Tibial artery (tissue), 4 donors: ENCODE measurements at regions not wholly inside any gene's neighbourhood (a gene's known extent, or its start where the extent isn't known, plus 50 kb on each side); places are given as distances from the start of the nearest gene placed in this dataset.

ENCODE experiments used
- DNase-seq, 2 donors: peaks; one replicate each; pipeline ENCODE4 v3.0.0-alpha.2; 2019
- H3K27ac ChIP-seq, 2 donors: fragments of 200-600 bp; sonication (generic) in 1 of 2; 1 replicate in 1 of 2; 2 replicates in 1 of 2; pipeline ENCODE4 v1.5.1; 2018 to 2019; ENCODE audit warnings: mild to moderate bottlenecking in 1 of 2
- H3K27me3 ChIP-seq, 2 donors: fragments of 200-600 bp; sonication (generic) in 1 of 2; one replicate each; pipeline versions ENCODE4 v1.5.1 to v1.6.0; 2016 to 2019
- H3K36me3 ChIP-seq, 3 donors: fragments of 200-600 bp; sonication (generic) in 2 of 3; one replicate each; pipeline ENCODE4 v1.5.1; 2016 to 2019; ENCODE audit warnings: mild to moderate bottlenecking in 2 of 3
- H3K4me1 ChIP-seq, 4 donors: fragments of 200-600 bp; sonication (generic) in 2 of 4; 1 replicate in 3 of 4; 2 replicates in 1 of 4; pipeline ENCODE4 v1.5.1; 2016 to 2019
- H3K4me3 ChIP-seq, 2 donors: fragments of 200-600 bp; sonication (generic) in 1 of 2; 1 replicate in 1 of 2; 2 replicates in 1 of 2; pipeline ENCODE4 v1.5.1; 2018 to 2019; ENCODE audit warnings: mild to moderate bottlenecking in 2 of 2
- H3K9me3 ChIP-seq, 3 donors: fragments of 200-600 bp; sonication (generic) in 1 of 3; one replicate each; pipeline ENCODE4 v1.5.1; 2016 to 2019
- CTCF ChIP-seq, 2 experiments: fragments of 200-600 bp in 1 of 2; fragments of 450-650 bp in 1 of 2; IDR thresholded peaks; one replicate each; pipeline ENCODE4 v1.5.1; 2017 to 2019; ENCODE audit warnings: antibody characterized with exemption in 2 of 2, mild to moderate bottlenecking in 1 of 2, moderate library complexity in 1 of 2
- intact Hi-C: fragments of 100-400 bp; cut with DNase I; formaldehyde crosslinking; loops from one replicate; pipeline ENCODE4 v1.15.0; 2023; ENCODE audit warnings: low total_unique reads

GRCh38 chr2:16227811-16228462, 287.6 kb downstream of the MYCN start:
- DNase-seq: peak in 1 of 2 donors; percentile 48
- Histone ChIP-seq H3K9me3 (no peaks in the 10 kb centered on the region), H3K27me3 (peaks cover 0 to 11% of the 10 kb centered on the region in 2 donors), H3K36me3 (no peaks in the 10 kb centered on the region), H3K4me1 (no peaks in the 10 kb centered on the region), H3K4me3 (no peak overlapping the region), H3K27ac (no peak overlapping the region)
- no peak for TF ChIP-seq CTCF (IDR thresholded peaks at IDR 0.05)
- intact Hi-C loops: no loop called here

GRCh38 chr2:16226943-16227664, 286.8 kb downstream of the MYCN start:
- TF ChIP-seq CTCF (IDR thresholded peaks at IDR 0.05): no peak
- intact Hi-C loops: no loop called here
- peak in 1 of 2 donors; percentile 47 for DNase-seq
- Histone ChIP-seq H3K4me3 (no peak overlapping the region), H3K27me3 (peaks cover 0 to 11% of the 10 kb centered on the region in 2 donors), H3K36me3 (no peaks in the 10 kb centered on the region), H3K9me3 (no peaks in the 10 kb centered on the region), H3K4me1 (no peaks in the 10 kb centered on the region), H3K27ac (no peak overlapping the region)

GRCh38 chr2:16226381-16226780, 286.0 kb downstream of the MYCN start:
- H3K36me3 ChIP-seq: no peaks in the 10 kb centered on the region
- intact Hi-C loops: no loop called here
- H3K4me3 ChIP-seq: no peak overlapping the region
- H3K27ac ChIP-seq: no peak overlapping the region
- H3K27me3 ChIP-seq: peaks cover 0 to 11% of the 10 kb centered on the region in 2 donors
- H3K9me3 ChIP-seq: no peaks in the 10 kb centered on the region
- peak in 1 of 2 donors; percentile 24 for DNase-seq
- no peaks in the 10 kb centered on the region for H3K4me1 ChIP-seq
- TF ChIP-seq CTCF (IDR thresholded peaks at IDR 0.05): no peak

- TF ChIP-seq CTCF (IDR thresholded peaks at IDR 0.05): no peak
- intact Hi-C loops: no loop called here
- Histone ChIP-seq H3K36me3 (no peaks in the 10 kb centered on the region), H3K4me3 (no peak overlapping the region), H3K27me3 (peaks cover 0 to 11% of the 10 kb centered on the region in 2 donors), H3K27ac (no peak overlapping the region), H3K9me3 (no peaks in the 10 kb centered on the region), H3K4me1 (no peaks in the 10 kb centered on the region)
- DNase-seq: no peak
Measured at GRCh38 chr2:16225545-16225944, 285.2 kb downstream of the MYCN start.

GRCh38 chr2:16225071-16225470, 284.7 kb downstream of the MYCN start:
- intact Hi-C loops: no loop called here
- no peaks in the 10 kb centered on the region for H3K9me3 ChIP-seq
- no peak overlapping the region for H3K27ac ChIP-seq
- peaks cover 0 to 11% of the 10 kb centered on the region in 2 donors for H3K27me3 ChIP-seq
- no peaks in the 10 kb centered on the region for H3K4me1 ChIP-seq
- H3K36me3 ChIP-seq: no peaks in the 10 kb centered on the region
- peak in 1 of 2 donors; percentile 34 for DNase-seq
- no peak for TF ChIP-seq CTCF (IDR thresholded peaks at IDR 0.05)
- no peak overlapping the region for H3K4me3 ChIP-seq
